ENCODE measurements at regions not wholly inside any gene's neighbourhood (a gene's known extent, or its start where the extent isn't known, plus 50 kb on each side); places are given as distances from the start of the nearest gene placed in this dataset.

DNA sequence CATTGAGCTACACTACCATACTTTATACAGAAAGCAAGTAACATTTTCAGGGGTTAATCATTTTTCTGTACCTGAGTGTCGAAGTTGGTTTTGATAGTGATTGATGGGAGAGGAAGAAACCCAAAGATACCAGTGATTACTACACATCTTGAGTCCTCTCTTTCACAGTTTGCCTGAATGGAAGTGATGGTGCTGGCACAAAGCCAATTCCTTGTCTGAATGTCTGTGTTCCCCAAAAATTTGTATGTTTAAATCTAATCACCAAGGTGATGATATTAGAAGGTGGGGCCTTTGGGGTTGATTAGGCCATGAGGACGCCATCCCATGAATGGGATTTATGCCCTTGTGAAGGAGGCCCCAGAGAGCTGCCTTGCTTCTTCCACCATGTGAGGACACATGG lies 696.9 kb upstream of the ANKRD30A start:
- TF ChIP-seq, protein P1, sequence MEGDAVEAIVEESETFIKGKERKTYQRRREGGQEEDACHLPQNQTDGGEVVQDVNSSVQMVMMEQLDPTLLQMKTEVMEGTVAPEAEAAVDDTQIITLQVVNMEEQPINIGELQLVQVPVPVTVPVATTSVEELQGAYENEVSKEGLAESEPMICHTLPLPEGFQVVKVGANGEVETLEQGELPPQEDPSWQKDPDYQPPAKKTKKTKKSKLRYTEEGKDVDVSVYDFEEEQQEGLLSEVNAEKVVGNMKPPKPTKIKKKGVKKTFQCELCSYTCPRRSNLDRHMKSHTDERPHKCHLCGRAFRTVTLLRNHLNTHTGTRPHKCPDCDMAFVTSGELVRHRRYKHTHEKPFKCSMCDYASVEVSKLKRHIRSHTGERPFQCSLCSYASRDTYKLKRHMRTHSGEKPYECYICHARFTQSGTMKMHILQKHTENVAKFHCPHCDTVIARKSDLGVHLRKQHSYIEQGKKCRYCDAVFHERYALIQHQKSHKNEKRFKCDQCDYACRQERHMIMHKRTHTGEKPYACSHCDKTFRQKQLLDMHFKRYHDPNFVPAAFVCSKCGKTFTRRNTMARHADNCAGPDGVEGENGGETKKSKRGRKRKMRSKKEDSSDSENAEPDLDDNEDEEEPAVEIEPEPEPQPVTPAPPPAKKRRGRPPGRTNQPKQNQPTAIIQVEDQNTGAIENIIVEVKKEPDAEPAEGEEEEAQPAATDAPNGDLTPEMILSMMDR (IDR thresholded peaks at IDR 0.05): no peak
- no peak for TF ChIP-seq POLR2A (IDR thresholded peaks at IDR 0.05)

Data from Peyer's patch (tissue), 4 donors.